ENCODE measurements at regions not wholly inside any gene's neighbourhood (a gene's known extent, or its start where the extent isn't known, plus 50 kb on each side); places are given as distances from the start of the nearest gene placed in this dataset.

DNA sequence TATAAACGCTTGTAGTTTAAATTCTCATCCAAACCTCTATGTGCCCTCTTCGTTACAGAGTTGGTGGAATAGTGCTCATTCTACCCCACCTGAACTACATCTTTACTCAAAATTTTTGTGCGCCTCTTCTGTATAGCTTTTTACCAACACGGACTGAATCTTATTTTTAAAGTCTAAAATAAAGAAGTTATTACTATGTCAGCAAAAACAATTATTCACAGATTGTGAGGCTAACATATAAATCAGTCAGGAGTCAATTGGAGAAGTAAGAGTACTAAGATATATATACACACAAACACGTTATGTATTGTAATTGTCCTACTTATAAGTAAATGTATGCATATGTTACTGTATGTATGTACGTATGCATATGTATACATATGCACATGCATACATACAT, 274.9 kb upstream of the ADGRL4 start:
- TF ChIP-seq YY1 (IDR thresholded peaks at IDR 0.05; ENCODE audit: insufficient read depth, insufficient read length), result no peak
- TF ChIP-seq ZNF274 (IDR thresholded peaks at IDR 0.05; ENCODE audit: low read depth, low read length), result no peak
- TF ChIP-seq SUZ12 (IDR thresholded peaks at IDR 0.05; ENCODE audit: extremely low read depth, insufficient read depth, insufficient read length), result no peak
